ENCODE measurements at regions not wholly inside any gene's neighbourhood (a gene's known extent, or its start where the extent isn't known, plus 50 kb on each side); places are given as distances from the start of the nearest gene placed in this dataset.

- Mint-ChIP-seq H3K27me3 (no peaks in the 10 kb centered on the region), H3K4me1 (ENCODE audit: low read depth) (peaks cover 5% of the 10 kb centered on the region), H3K27ac (no peak overlapping the region), H3K9me3 (no peaks in the 10 kb centered on the region), H3K4me3 (no peak overlapping the region), H3K36me3 (ENCODE audit: low read depth) (peaks cover 2% of the 10 kb centered on the region)
- intact Hi-C loops (cut with micrococcal nuclease) = no loop called here
- DNase-seq (no peak), ATAC-seq (no peak)
- ChIA-PET CTCF (interaction anchor here (0.9 kb wide), 1 partner anchor 18 kb away, joined by 3 read pairs; no protein-coding TSS in a partner anchor), POLR2A (interaction anchor here (0.5 kb wide), 1 partner anchor 24 kb away, joined by 3 read pairs; no protein-coding TSS in a partner anchor)
- TF ChIP-seq, protein P1, sequence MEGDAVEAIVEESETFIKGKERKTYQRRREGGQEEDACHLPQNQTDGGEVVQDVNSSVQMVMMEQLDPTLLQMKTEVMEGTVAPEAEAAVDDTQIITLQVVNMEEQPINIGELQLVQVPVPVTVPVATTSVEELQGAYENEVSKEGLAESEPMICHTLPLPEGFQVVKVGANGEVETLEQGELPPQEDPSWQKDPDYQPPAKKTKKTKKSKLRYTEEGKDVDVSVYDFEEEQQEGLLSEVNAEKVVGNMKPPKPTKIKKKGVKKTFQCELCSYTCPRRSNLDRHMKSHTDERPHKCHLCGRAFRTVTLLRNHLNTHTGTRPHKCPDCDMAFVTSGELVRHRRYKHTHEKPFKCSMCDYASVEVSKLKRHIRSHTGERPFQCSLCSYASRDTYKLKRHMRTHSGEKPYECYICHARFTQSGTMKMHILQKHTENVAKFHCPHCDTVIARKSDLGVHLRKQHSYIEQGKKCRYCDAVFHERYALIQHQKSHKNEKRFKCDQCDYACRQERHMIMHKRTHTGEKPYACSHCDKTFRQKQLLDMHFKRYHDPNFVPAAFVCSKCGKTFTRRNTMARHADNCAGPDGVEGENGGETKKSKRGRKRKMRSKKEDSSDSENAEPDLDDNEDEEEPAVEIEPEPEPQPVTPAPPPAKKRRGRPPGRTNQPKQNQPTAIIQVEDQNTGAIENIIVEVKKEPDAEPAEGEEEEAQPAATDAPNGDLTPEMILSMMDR (IDR thresholded peaks at IDR 0.05) = no peak
Measured at GRCh38 chr11:129252621-129253020, 60.5 kb upstream of the ARHGAP32 start.

GRCh38 chr11:129251067-129251466, 58.9 kb upstream of the ARHGAP32 start:
- no peaks in the 10 kb centered on the region for H3K27me3 Mint-ChIP-seq
- ATAC-seq = no peak
- POLR2A ChIA-PET = no interaction called here
- TF ChIP-seq, protein P1 (IDR thresholded peaks at IDR 0.05) = no peak
- no peak overlapping the region for H3K4me3 Mint-ChIP-seq
- H3K4me1 Mint-ChIP-seq (ENCODE audit: low read depth) = peaks cover 18% of the 10 kb centered on the region
- peaks cover 2% of the 10 kb centered on the region for H3K36me3 Mint-ChIP-seq (ENCODE audit: low read depth)
- no peaks in the 10 kb centered on the region for H3K9me3 Mint-ChIP-seq
- intact Hi-C loops (cut with micrococcal nuclease) = no loop called here
- CTCF ChIA-PET = no interaction called here
- DNase-seq = no peak
- H3K27ac Mint-ChIP-seq = no peak overlapping the region

DNA sequence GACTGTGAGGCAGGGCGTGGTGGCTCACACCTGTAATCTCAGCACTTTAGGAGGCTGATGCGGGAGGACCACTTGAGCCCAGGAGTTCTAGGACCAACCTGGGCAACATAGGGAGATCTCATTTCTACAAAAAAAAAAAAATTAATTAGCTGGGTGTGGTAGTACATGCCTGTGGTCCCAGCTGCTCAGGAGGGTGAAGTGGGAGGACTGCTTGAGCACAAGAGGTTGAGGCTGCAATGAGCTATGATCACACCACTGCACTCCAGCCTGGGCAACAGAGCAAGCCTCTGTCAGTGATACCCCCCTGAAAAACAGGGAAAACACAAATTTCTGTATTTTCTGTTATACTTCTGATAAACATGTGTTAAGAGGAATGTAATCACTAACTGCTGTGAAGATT, 57.8 kb upstream of the ARHGAP32 start:
- peaks cover 2% of the 10 kb centered on the region for H3K36me3 Mint-ChIP-seq (ENCODE audit: low read depth)
- no peak overlapping the region for H3K4me3 Mint-ChIP-seq
- no peaks in the 10 kb centered on the region for H3K27me3 Mint-ChIP-seq
- TF ChIP-seq, protein P1 (IDR thresholded peaks at IDR 0.05) = no peak
- H3K27ac Mint-ChIP-seq = no peak overlapping the region
- peaks cover 20% of the 10 kb centered on the region for H3K4me1 Mint-ChIP-seq (ENCODE audit: low read depth)
- ATAC-seq (no peak), DNase-seq (no peak)
- H3K9me3 Mint-ChIP-seq = no peaks in the 10 kb centered on the region
- intact Hi-C loops (cut with micrococcal nuclease) = no loop called here
- POLR2A ChIA-PET = no interaction called here
- CTCF ChIA-PET = no interaction called here

GRCh38 chr11:129249351-129249750, 57.2 kb upstream of the ARHGAP32 start:
- peaks cover 2% of the 10 kb centered on the region for H3K36me3 Mint-ChIP-seq (ENCODE audit: low read depth)
- POLR2A ChIA-PET = no interaction called here
- intact Hi-C loops (cut with micrococcal nuclease) = no loop called here
- CTCF ChIA-PET = no interaction called here
- ATAC-seq (no peak), DNase-seq (no peak)
- no peak overlapping the region for H3K4me3 Mint-ChIP-seq
- H3K27ac Mint-ChIP-seq = no peak overlapping the region
- H3K27me3 Mint-ChIP-seq = no peaks in the 10 kb centered on the region
- TF ChIP-seq, protein P1 (IDR thresholded peaks at IDR 0.05) = no peak
- no peaks in the 10 kb centered on the region for H3K9me3 Mint-ChIP-seq
- peaks cover 20% of the 10 kb centered on the region for H3K4me1 Mint-ChIP-seq (ENCODE audit: low read depth)

DNA sequence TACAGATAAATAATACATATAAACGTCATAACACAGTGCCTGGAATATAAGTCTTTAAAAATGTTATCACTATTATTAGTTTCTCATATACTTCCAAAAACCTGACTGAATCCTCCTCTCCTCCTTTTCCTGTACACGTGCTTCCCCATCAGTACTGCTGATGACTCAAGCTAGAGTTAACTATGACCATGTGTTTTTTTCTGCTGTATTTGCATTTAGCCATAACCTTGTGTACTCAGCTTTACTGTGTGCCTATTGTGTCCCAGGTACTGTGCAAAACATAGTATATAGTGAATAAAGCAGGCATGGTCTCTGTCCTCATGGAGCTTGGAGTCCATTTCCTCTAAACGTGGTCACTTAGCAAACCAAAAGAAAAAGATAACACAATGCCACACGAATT, 56.5 kb upstream of the ARHGAP32 start:
- Mint-ChIP-seq H3K4me3 (no peak overlapping the region), H3K27me3 (no peaks in the 10 kb centered on the region), H3K4me1 (ENCODE audit: low read depth) (peaks cover 21% of the 10 kb centered on the region), H3K27ac (no peak overlapping the region), H3K9me3 (no peaks in the 10 kb centered on the region), H3K36me3 (ENCODE audit: low read depth) (peaks cover 2% of the 10 kb centered on the region)
- ChIA-PET POLR2A (no interaction called here), CTCF (no interaction called here)
- DNase-seq = no peak
- TF ChIP-seq, protein P1 (IDR thresholded peaks at IDR 0.05) = no peak
- intact Hi-C loops (cut with micrococcal nuclease) = no loop called here
- no peak for ATAC-seq
